Hematopoietic multipotent progenitor cell treated with erythropoietin and hydrocortisone succinate and interleukin-3 and kit ligand, for 4 days (in vitro differentiated cells): ENCODE measurements at regions not wholly inside any gene's neighbourhood (a gene's known extent, or its start where the extent isn't known, plus 50 kb on each side); places are given as distances from the start of the nearest gene placed in this dataset.
"Not testable (repeated sequence)": the region's sequence is repeated elsewhere in the genome, so short reads cannot be mapped to it uniquely, and the experiment has no call there.

Experiments used
- DNase-seq: peaks from one replicate; pipeline ENCODE4 v3.0.0-alpha.2; 2015

DNA sequence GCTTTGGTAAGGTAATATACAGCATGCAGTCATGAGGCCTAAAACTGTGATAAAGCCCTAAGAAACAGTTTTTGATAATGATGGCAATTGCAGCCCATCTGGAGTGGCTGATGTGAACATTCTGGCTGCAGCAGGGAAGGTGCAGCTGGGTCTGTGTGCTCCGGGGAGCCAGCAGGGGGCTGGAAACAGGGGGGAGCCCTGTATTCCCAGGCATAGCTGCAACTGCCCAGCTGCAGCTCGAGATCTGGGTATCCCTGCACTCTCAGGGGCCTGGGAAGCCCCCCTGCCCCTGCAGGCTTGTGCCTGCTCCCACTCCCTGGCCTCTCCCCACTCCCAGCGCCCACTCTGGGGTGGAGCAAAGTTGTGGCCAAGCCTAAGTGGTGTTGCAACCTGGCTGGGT lies 95.6 kb downstream of the RRAGB start:
- DNase-seq: no peak

DNA sequence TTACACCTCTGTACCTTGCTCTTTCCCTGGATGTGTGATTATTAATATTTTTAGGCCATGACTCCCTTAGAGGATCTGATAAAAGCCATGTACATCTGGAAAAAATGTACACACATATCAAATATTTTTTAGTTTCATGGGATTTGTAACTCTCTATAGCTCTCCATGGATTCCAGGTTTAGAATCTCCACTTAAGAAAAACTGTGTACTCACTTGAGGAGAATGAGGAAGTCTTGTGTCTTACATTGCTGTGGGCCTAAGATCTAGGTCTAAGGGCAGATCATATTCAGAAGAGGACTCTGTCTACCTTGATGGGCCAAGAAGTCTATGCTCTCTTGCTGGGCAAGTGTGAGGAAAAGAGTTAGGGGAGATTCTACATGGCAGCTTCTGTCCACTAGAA lies 98.0 kb downstream of the RRAGB start:
- no peak for DNase-seq

DNA sequence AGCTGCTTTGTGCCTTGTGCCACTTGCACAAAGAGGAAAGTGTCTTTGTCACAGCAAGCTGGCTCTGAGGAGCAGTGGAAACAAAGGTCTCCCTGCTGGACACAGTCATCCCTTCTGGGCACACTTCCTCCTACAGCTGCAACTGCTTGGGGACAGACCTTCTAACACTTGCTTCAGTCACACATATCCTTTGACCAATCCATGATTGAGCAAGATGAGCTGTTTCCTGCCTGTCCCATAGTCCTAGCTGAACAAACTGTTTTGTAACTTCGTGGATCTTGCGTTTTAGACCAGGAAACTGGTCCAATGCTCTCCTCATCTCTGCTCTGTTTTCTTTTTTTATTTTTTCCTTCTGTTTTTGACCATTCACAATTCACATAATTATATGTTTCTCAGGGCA lies 98.5 kb downstream of the RRAGB start:
- no peak for DNase-seq

DNA sequence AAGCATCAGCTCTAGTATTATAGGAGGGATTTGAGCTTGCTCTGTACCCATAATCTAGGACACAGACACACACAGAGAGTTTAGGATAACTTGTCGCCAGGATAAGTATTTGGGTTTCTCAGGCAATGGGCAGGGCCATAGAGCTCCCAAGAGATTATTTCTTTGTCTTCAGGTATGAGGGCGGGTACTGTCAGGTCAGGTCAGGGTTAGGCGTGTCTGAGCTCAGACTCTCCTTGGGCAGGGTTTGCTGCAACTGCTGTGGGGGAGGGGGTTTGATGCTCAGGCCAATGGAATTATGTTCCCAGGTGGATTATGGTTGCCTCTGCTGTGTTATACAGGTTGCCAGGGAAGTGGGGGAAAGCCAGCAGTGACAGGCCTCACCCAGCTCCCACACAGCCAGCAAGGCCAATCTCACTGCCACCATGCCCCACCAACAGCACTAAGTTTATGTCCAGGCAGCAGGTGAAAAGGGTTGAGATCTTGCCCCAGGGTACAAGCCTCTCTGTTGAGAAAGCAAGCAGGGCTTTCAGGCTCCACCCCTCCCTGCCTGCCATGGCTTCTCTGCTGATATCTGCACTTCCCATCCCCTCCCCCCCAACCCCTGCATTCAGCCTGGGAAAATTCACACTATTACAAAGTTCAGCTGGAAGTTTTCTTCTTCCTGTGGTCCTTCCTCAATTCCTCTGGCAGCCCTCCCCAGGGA lies 101.3 kb downstream of the RRAGB start:
- DNase-seq: no peak

DNA sequence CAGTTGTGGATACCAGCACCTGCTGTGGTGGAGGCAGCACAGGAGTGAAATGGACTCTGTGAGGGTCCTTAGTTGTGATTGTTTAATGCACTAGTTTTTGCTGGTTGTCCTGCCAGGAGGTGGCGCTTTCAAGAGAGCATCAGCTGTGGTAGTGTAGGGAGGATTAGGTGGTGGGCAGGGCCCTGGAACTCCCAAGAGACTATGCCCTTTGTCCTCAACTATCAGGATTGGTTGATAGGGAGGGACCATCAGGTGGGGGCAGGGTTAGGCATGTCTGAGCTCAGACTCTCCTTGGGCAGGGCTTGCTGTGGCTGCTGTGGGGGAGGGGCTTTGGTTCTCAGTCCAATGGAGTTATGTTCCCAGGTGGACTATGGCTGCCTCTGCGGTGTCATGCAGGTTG lies 121.9 kb downstream of the RRAGB start:
- DNase-seq: no peak

DNA sequence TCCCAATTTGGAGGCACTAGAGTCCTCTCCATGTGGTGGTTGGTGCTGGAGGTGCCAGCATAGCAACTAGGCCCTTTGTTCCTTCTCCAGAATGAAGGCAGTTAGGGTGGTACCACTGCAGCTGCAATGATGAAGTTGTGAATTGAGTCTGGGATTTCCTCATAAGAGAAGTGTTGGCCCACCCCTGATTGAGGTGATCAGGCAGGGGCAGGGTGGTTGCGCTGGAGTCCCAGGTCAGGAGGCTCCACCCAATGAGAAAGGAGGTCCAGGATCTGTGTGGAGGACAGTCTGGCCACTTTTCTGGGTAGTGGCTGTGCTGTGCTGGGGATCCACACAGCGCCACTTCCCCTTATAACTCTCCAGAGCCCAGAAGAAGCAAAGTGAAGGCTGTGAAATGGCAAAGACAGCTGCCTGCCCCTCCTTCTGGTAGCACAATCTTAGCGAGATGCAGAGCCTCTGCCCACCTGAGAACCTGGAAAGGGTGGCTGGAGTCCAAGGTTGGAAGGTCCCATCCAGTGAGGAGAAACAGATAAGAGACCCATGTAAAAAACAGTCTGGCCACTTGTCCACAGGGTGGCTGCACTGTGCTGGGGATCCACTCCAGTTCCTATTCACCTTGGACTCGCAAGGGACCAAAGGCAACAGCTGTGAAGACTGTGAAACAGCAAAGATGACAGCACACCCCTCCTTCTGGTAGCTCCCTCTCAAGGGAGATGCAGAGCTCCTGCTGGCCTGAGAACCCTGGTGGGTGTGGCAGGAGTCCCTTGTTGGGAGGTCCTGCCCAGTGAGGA lies 124.6 kb downstream of the RRAGB start:
- DNase-seq: no peak

DNA sequence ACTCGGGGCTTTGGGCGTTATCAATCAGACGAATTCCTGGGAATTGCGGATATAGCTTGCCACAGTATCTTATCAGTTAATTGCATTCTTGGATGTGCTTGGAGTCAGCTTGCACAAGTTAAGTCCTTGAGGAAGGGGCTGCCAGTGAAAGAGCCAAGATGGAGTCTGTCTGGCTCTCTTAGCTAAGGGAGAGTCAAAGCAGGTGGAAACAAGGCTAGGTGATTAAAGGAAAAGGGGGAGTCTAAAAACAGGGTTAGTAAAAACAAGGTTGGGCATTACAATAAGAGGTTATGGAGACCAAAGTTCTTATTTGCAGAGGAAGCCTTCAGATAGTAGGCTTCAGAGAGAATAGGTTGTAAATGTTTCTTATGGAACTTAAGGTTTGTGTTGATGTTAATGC lies 149.2 kb downstream of the RRAGB start:
- not testable (repeated sequence) for DNase-seq

DNA sequence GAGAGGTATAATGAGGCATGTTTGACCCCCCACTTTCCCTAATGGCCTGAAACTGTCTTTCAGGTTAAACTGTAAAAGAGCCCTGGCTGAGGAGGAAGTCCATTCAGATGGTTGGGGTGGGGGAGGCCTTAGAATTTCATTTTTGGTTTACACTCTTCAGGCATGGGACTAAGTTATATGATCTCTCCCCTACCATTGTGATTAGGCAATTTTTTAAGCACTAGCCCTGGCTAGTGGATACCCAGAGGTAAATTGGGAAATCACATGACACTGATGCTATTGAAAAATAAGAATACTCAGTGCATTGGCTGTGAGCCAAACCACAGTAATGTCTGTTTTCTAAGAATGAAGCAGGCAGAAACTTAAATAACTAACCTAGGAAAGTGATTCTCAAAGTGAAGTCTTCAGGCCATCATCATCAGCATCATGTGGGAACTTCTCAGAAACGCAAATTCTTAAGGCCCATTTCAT lies 149.7 kb downstream of the RRAGB start:
- peak; percentile 47 for DNase-seq

DNA sequence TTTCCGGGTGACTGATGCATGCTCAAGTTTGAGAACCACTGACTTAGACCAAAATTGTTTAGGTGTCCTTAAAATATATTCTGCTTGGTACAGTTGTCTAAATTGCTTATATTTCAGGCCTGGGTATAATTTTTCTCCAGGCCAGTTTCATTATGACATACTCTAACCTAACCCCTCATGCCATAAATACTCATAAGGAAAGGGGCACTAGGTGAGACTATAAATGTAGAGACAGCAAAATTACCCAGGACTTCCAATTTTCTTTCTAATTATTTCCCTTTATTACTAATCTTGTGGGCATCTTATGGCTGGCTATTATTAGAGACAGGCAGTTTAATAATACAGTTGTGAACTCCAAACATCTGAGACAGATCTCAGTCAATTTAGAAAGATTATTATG lies 150.2 kb downstream of the RRAGB start:
- DNase-seq: no peak

DNA sequence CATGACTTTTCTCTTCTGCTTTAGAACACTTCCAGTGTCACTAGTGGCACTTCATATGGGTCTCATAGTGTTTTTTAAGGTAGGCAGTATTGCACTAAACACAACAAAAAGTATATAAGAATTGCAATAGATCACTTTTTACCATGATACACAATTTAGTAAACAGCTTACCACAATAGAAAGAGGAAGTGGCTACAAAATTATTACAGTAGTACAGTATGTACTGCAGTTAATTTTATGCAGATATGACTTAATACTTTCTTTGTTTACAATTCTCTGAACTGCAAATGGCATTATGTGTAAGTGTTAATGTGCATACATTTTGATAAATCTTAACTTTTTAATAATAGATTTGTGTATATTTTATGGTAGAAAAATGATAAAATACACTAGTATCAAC lies 157.3 kb downstream of the RRAGB start:
- DNase-seq: no peak

DNA sequence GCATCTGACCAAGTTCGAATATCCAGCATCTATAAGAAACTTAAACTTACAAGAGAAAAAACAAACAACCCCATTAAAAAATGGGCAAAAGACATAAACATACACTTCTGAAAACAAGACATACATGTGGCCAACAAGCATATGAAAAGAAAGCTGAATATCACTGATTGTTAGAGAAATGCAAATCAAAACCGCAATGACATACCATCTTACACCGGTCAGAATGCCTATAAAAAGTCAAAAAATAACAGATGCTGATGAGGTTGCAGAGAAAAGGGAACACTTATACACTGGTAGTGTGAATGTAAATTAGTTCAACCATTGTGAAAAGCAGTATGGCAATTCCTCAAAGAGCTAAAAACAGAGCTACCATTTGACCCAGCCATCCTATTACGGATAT lies 166.0 kb downstream of the RRAGB start:
- not testable (repeated sequence) for DNase-seq

DNA sequence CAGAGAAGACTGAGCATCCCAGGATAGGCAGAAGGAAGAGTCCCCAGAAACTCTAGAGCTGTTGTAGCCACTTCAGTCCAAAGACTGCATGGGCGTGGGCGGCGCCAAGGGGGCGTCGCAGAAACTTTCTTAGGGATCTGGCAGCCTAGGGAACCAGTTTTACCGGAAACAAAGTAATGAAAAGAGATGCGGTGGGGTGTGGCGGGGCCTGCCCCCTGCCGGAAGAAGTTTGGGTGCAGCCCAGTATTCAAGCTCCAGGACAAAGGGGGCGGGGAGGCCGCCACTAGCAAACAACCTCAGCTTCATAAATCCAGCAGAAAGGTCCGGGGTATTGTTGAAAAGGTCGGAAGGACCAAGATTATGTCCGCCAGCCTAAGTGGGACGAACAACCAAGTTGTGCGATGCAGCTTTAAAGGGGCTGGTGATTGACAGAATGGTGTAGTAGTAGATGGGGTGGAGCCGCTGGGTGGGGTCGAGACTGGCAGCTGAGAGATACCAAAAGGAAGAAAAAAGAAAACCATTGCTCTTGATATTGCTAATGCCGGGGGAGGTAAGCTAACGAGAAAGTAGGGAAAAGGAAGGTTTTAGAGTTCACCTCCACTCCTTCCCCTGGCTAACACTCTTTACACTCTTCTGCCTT lies 190.5 kb downstream of the RRAGB start:
- peak; percentile 79 for DNase-seq

DNA sequence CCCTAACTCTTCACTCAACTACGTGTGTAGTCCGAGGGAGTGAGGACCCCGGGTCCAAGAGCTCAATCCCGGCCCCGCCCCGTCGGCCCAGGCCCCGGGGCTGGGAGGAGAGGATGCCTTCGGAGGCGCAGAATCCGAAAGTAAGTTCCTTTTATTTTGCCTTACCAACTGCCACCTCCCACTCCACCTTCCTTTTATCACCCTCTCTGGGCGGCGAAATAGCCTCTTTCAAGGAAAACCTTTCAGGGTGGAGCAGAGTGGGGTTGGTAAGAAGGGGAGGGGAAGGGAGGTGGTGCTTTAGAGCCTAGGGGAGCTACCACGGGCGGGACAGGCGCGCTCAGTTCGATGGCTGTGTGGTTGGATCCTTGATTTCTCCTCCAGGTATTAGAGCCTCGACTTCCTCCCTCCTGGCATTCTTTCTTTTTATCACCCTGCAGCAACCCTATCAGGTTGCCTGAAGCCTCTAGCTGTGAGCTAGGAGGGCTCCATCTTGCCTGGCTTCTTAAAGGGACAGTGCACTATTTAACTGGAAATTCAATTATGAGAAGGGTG lies 191.2 kb downstream of the RRAGB start:
- DNase-seq: peak; percentile 54

DNA sequence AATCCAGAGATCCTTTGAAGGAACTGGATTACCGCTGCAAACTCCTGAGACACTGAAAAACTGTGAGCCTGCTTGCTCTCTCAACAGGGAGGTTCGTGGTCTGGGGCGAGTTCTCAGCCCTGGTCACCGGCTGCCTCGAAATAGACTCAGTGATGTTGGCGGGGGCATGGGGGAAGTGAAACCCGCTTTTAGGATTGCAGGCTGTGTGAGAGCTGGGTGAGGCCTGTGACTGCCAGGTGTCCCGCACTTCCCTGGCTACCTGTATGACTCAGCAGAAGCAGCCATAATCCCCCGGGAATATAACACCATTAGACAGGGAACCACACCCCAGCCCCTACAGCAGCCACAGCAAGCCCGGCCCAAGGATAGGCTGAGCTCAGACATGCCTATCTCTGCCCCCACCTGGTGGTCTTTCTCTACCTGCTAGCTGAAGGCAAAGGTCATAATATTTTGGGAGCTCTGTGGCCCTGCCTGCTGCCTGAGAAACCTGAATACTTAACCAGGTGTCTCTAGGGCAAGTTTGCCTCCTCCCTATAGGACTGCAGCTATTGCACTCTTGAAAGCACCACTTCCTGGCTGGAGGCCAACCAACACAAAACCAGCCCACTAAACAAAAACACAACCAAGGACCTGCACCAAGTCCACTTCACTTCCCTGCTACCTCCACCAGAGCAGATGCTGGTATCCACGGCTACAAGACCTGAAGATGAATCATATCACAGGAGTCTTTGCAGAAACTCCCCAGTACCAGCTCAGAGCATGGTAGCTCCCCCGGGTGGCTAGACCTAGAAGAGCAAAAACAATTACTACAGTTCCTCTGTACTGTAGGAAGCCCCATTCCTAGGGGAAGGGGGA lies 202.0 kb downstream of the RRAGB start:
- DNase-seq: no peak

DNA sequence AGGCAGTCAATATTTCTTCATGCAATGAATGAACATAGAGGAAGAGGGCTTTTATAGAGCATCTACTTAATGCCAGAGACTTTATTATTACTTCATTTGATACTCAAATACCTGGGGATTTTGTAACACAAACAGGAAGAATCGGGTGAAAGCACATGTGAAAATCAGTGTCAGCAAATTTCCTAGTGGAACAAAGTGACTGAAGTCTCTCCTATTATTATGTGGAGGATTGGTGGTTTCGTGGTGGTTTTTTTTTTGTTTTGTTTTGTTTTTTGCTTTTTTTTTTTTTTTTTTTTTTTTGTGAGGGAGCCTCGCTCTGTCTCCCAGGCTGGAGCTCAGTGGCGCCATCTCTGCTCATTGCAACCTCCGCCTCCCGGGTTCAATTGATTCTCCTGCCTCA lies 207.0 kb downstream of the RRAGB start:
- DNase-seq: no peak

DNA sequence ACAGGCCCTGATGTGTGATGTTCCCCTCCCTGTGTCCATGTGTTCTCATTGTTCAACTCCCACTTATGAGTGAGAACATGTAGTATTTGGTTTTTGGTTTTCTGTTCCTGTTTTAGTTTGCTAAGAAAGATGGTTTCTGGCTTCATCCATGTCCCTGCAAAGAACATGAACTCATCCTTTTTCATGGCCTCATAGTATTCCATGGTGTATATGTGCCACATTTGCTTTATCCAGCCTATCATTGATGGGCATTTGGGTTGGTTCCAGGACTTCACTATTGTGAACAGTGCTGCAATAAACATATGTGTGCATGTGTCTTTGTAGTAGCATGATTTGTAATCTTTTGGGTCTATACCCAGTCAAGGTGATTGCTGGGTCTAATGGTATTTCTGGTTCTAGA lies 211.0 kb downstream of the RRAGB start:
- not testable (repeated sequence) for DNase-seq
